ENCODE measurements at regions not wholly inside any gene's neighbourhood (a gene's known extent, or its start where the extent isn't known, plus 50 kb on each side); places are given as distances from the start of the nearest gene placed in this dataset.
A peak's percentile ranks its signal among the peaks of the same experiment; 100 is the strongest.

GRCh38 chr12:46554460-46554859 is 181.9 kb upstream of the SLC38A2 start:
- peak overlapping the region; percentile 100 for H2BK5ac ChIP-seq (ENCODE audit: low read depth, low read length, poor library complexity, severe bottlenecking)
- peak overlapping the region; percentile 97; the same call in 1 of the 2 replicates for H4K5ac ChIP-seq (ENCODE audit: low read depth, low read length)
- intact Hi-C loops (cut with micrococcal nuclease), result loop anchor here (2.0 kb wide), 1 partner anchor 286 kb away; the partner anchor contains the start of gene SLC38A1
- DNase-seq (no peak), ATAC-seq (ENCODE audit: low read depth) (no peak)
- peak overlapping the region; percentile 100; the same call in 1 of the 2 replicates for H2AK5ac ChIP-seq (ENCODE audit: low read depth, low read length)
- no CpG with 5 or more reads among the region's 2 CpGs for WGBS, 2 experiments (ENCODE audit: extremely low coverage in 2 of 2, insufficient read length in 1 of 2)
- TF ChIP-seq MAZ (IDR thresholded peaks at IDR 0.05; ENCODE audit: borderline replicate concordance, low read depth, low read length) (no peak), USF2 (IDR thresholded peaks at IDR 0.05; ENCODE audit: low read depth, low read length) (no peak), BHLHE40 (IDR thresholded peaks at IDR 0.05; ENCODE audit: low read depth, low read length) (no peak), MAFK (IDR thresholded peaks at IDR 0.05; ENCODE audit: low read depth, low read length) (no peak), POLR2A (IDR thresholded peaks at IDR 0.05; ENCODE audit: low read depth, low read length) (no peak), CHD1 (IDR thresholded peaks at IDR 0.05; ENCODE audit: low read depth, low read length) (no peak), CEBPB (IDR thresholded peaks at IDR 0.05; ENCODE audit: low read depth, low read length) (no peak), CTCF (conservative IDR thresholded peaks at IDR 0.05; ENCODE audit: low read depth, low read length) (no peak), ELK1 (IDR thresholded peaks at IDR 0.05; ENCODE audit: borderline replicate concordance, low read depth, low read length) (no peak), MXI1 (IDR thresholded peaks at IDR 0.05; ENCODE audit: borderline replicate concordance, low read depth, low read length) (no peak), RCOR1 (IDR thresholded peaks at IDR 0.05; ENCODE audit: insufficient replicate concordance, low read length) (no peak), RAD21 (IDR thresholded peaks at IDR 0.05; ENCODE audit: low read length) (no peak), SMC3 (IDR thresholded peaks at IDR 0.05; ENCODE audit: low read depth, low read length) (no peak), RFX5 (IDR thresholded peaks at IDR 0.05; ENCODE audit: low read depth, low read length) (no peak), FOS (IDR thresholded peaks at IDR 0.05; ENCODE audit: low read depth, low read length) (no peak), NFE2L2 (IDR thresholded peaks at IDR 0.05; ENCODE audit: low read depth, low read length) (no peak)
- H3K14ac ChIP-seq (replicated peaks; ENCODE audit: low read depth, low read length), result peak overlapping the region; percentile 97
- no TSS peak for BruUV-seq (replicated peaks)
- peak overlapping the region; percentile 97 for H3K23ac ChIP-seq (ENCODE audit: low read depth, low read length)
- no peak overlapping the region for H2AK9ac ChIP-seq (replicated peaks; ENCODE audit: low read depth, low read length, poor library complexity)
- peak overlapping the region; percentile 99 for H4K91ac ChIP-seq (ENCODE audit: insufficient read depth, low read depth, low read length)
- no peak overlapping the region for H3K9ac ChIP-seq (ENCODE audit: low read depth, low read length)
- no peaks in the 10 kb centered on the region for H3K9me3 ChIP-seq (ENCODE audit: control insufficient read depth, insufficient read depth, low read length)
- no peaks in the 10 kb centered on the region for H3K27me3 ChIP-seq (ENCODE audit: control insufficient read depth, insufficient read depth, low read length)
- no peaks in the 10 kb centered on the region for H4K20me1 ChIP-seq (ENCODE audit: insufficient read depth, low read length)
- 0 out of 2 replicates have a peak overlapping the region, but pooled peaks have one; percentile 94 for H3K56ac ChIP-seq (ENCODE audit: extremely low read depth, insufficient read depth, low read length)
- H3K4me3 ChIP-seq (ENCODE audit: insufficient read depth, low read depth, low read length), result no peak overlapping the region
- dilution Hi-C loops (cut with HindIII; ENCODE audit: low sequenced_read_pairs, unreplicated experiment), result no loop called here
- peaks cover 3% of the 10 kb centered on the region; the same call in 1 of the 2 replicates for H3K9me1 ChIP-seq (ENCODE audit: insufficient read depth, low read length)
- H2AFZ ChIP-seq (replicated peaks; ENCODE audit: low read length, poor library complexity), result no peak overlapping the region
- peaks cover 10 to 29% of the 10 kb centered on the region in 2 experiments for H3K79me1 ChIP-seq (ENCODE audit: low read depth in 1 of 2, low read length in 2 of 2)
- peak overlapping the region; percentile 79 to 97; a peak in 2 of 4 replicates for H4K8ac ChIP-seq (ENCODE audit: low read depth in 2 of 2, low read length in 2 of 2)
- peak overlapping the region; percentile 100; the same call in 2 of the 3 replicates for H2BK15ac ChIP-seq (ENCODE audit: low read depth, low read length)
- peak overlapping the region; percentile 99 for H2BK120ac ChIP-seq (ENCODE audit: low read depth, low read length)
- H3K4me2 ChIP-seq (ENCODE audit: low read depth, low read length), result no peak overlapping the region
- ChIA-PET CTCF (interaction anchor here (0.6 to 1.7 kb wide), 2 partner anchors 12 to 107 kb away, joined by 3 to 6 read pairs; no protein-coding TSS in a partner anchor), POLR2A (ENCODE audit: unreplicated experiment) (interaction anchor here (0.6 to 1.1 kb wide), 2 partner anchors 47 to 197 kb away, joined by 3 to 4 read pairs; no protein-coding TSS in a partner anchor)
- in situ Hi-C loops (cut with MboI; ENCODE audit: low sequenced_read_pairs), result loop anchor here (10.0 kb wide), 1 partner anchor 180 kb away; the partner anchor contains the start of gene SLC38A2
- peaks cover 15% of the 10 kb centered on the region for H3K4me1 ChIP-seq (ENCODE audit: control insufficient read depth, insufficient read depth, low read length)
- peak overlapping the region; percentile 100; the same call in 1 of the 2 replicates for H3K27ac ChIP-seq (ENCODE audit: insufficient read depth, low read length)
- H2BK20ac ChIP-seq (ENCODE audit: low read depth, low read length), result peak overlapping the region; percentile 100
- H3K18ac ChIP-seq (ENCODE audit: low read depth, low read length), result peak overlapping the region; percentile 99
- H3K4ac ChIP-seq (ENCODE audit: low read depth, low read length), result peak overlapping the region; percentile 100; the same call in 1 of the 2 replicates
- H3K36me3 ChIP-seq (ENCODE audit: control insufficient read depth, insufficient read depth, low read length), result no peaks in the 10 kb centered on the region

Measured in IMR-90 (cell line).